GM21723 (cell line): ENCODE measurements at regions not wholly inside any gene's neighbourhood (a gene's known extent, or its start where the extent isn't known, plus 50 kb on each side); places are given as distances from the start of the nearest gene placed in this dataset.

ENCODE experiments used
- ATAC-seq: cut with Tn5 transposase; IDR thresholded peaks from one replicate; pipeline ENCODE4 v1.9.1; 2021; ENCODE audit warnings: mild to moderate bottlenecking, moderate library complexity; ENCODE audit not compliant: unreplicated experiment

DNA sequence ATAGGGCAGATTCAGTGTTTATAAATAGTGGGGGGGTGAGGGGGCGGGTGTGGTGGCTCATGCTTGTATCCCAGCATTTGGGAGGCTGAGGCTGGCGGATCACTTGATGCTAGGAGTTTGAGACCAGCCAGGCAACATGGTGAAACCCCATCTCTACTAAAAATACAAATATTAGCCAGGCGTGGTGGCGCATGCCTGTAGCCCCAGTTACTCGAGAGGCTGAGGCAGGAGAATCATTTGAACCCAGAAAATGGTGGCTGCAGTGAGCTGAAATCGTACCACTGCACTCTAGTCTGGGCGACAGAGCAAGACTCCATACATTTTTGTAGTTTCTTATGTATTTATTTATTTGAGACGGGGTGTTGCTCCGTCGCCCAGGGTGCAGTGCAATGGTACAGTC, 109.0 kb upstream of the ZNF217 start:
- ATAC-seq: no peak

DNA sequence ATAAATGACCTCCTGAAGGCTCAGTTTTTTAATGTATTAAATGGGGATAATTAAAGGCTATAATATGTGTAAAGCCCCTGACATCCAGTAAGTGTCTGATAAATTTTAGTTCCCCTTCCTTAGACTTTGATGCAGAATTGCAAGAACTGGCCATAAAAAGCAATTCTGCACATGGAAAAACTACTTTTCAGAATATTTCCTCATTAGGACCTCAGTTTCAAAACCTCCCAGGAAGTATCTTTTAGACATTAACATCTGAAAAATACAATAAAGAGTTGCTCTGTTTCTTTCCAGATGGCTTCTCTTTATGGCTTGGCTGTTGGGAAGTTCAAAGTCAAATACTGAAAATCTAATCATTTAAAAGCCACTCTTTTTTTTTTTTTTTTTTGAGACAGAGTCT, 106.3 kb upstream of the ZNF217 start:
- ATAC-seq: no peak

DNA sequence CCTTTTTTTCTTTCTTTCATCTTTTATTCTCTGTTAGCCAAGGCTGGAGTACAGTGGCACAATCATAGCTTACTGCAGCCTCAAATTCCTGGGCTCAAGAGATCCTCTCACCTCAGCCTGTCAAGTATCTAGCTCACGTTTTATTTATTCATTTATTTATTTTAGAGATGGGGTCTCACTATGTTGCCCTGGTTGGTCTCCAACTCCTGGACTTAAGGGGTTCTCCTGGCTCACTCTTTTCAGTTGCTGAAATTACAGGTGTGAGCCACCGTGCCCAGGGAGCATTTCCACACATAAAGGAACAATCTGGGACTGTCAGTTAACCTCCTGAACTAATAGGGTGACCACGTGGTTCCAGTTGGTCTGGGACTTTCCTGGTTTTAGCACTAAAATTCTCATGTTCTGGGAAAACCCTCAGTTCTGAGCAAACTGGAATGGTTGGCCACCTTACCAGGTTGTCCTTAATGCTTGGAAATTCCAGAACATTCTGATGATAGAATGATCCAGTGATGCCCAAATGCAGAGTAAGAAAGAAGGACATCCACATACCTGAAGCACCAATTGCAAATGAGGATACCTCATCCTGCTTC, 105.5 kb upstream of the ZNF217 start:
- no peak for ATAC-seq

DNA sequence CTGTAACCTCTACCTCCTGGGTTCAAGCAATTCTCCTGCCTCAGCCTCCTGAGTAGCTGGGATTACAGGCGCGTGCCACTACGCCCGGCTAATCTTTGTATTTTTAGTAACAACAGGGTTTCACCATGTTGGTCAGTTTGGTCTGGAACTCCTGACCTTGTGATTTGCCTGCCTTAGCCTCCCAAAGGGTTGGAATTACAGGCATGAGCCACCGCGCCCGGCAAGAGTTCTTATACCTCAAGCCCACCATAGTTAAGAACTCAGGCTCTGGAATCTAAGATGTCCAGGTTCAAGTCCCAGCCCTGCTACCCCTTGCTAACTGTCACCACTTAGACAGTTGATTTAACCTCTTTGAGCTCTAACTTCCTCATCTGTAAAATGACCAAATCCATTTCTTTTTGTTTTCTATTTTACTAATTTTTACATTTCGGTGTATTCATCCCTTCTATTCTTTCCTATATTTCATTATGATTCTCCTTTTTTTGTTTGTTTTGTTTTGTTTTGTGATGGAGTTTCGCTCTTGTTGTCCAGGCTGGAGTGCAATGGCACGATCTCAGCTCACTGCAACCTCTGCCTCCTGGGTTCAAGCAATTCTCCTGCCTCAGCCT, 104.8 kb upstream of the ZNF217 start:
- no peak for ATAC-seq

DNA sequence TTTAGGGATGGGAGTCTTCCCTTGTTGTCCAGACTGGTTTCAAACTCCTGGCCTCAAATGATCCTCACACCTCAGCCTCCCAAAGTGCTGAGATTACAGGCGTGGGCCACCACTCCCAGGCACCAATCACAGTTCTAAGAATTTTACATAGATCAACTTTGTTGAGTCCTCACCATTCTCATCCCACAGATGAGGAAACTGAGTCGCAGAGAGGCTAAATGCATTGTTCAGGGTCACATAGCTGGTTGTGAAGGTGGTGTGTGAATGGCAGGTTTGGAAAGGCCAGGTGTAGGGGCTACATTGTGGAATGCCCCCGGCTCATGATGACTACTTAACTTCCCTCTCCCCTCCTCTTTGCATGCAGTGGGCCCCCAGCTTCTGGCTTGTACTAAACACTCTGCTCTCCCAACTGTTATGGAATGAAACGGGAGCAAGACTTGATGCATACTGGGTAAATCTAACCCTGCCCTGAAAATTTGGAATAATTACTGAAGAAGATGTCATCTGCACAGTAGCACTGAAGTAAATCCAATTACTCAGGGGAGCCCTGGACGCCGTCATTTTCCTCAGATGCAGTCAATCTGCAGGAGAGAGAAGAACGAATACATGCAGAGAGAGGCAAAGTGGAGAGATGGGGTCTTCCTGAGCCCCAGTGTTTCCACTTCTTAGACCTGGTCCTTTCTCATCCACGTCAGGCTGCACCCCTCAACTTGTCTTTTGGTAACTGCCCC, 102.3 kb upstream of the ZNF217 start:
- ATAC-seq: no peak

DNA sequence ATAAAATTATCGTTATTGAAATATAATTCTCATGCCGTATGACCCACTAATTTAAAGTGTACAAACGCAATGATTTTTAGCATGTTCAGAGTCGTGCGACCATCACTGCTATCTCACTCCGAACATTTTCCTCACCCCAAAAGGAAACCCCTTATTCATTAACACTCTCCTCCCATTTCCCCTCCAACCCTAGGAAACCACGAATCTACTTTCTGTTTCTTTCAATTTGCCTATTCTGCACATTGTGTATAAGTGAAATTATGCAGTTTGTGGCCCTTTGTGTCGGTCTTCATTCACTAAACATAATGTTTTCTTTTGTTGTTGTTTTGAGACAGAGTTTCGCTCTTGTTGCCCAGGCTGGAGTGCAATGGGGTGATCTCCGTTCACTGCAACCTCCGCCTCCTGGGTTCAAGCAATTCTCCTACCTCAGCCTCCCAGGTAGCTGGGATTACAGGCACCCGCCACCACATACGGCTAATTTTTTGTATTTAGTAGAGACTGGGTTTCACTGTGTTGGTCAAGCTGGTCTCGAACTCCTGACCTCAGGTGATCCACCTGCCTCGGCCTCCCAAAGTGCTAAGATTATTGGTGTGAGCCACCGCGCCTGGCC, 99.7 kb upstream of the ZNF217 start:
- ATAC-seq: no peak

DNA sequence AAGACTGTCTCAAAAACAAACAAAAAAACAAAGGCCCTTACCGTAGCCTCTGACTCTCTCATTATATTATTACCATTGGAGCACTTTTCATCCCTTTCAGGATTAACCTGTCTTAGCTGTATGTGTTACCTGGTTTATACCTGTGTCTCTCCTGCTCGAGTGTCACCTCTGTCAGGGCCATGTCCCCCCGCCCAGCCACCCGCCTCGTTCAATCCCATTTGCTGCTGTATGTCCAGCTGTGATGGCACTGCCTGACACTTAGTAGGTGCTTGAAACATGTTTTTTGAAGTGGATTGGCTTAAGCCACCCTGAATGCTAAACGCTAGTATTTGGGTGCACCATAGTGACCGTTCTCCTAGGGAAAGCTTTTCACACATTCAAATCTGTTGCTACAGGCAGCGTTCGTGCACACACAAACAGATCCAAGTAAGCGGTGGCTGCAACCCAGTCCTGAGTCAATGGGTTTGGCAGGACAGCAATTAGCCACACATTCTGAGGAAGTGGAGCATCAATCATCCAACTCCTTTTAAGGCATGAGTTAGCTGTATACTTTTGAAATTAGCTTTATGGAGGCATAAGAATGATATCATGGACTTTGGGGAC, 98.9 kb upstream of the ZNF217 start:
- ATAC-seq: no peak

DNA sequence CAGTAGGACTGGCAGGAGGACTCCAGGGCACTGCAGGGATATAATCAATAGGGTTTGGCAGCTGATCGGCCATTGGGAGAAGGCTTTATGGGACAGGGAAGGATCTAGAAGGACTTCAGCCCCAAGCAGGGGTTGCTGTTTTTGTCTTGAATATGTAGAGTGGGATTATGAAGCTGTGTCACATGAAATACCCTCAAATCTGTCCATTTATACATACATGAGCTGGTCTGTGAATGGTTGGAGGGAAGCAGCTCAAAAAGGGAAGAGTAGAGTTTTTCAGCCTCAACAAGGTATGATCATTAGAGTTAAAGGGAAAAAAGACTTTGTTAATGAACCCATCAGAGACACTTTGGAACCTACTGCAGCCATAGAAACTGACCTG, 98.2 kb upstream of the ZNF217 start:
- ATAC-seq: no peak

DNA sequence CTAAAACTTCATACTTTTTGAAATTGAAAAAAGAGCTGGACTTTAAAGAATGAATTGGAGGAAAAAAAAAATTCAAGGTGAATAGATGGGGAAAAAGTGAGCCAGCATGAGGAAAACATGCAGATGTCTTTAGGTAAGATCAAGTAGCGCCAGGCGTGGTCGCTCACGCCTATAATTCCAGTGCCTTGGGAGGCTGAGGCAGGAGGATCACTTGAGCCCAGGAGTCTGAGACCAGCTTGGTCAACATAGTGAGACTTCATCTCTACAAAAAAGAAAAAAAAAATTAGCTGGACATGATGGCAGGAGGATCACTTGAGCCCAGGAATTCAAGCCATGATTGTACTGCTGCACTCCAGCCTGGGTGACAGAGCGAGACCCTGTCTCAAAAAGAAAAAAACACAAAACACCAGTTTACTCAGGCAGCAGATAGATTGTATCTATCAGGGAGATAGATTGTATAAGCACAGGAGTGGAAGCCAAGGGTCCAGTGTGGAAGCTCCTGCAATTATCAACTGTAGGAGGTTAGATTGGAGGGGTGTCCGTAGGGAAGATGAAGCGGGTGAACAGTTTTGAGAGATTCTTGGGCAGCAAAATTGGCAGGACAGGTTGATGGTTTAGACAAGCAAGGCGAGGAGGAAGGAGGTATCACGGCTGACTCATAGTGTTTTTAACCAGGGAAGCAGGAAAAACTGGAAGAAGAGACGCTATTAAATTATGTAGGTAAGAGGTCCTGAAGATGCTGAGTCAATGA, 97.6 kb upstream of the ZNF217 start:
- ATAC-seq: no peak

DNA sequence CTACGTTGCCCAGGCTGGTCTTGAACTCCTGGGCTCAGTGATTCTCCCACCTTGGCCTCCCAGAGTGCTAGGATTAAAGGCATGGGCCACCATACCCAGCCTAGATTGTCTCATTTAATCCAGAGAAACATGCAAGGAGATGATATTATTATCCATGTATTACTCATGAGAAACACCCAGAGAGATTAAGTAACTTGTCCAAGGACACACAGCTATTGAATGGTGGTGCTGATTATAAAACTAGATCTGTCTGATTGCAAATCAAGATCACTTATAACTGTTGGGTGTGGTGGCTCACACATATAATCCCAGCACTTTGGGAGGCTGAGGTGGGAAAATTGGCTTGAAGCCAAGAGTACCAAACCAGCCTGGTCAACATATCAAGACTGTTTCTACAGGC, 94.4 kb upstream of the ZNF217 start:
- ATAC-seq: no peak

DNA sequence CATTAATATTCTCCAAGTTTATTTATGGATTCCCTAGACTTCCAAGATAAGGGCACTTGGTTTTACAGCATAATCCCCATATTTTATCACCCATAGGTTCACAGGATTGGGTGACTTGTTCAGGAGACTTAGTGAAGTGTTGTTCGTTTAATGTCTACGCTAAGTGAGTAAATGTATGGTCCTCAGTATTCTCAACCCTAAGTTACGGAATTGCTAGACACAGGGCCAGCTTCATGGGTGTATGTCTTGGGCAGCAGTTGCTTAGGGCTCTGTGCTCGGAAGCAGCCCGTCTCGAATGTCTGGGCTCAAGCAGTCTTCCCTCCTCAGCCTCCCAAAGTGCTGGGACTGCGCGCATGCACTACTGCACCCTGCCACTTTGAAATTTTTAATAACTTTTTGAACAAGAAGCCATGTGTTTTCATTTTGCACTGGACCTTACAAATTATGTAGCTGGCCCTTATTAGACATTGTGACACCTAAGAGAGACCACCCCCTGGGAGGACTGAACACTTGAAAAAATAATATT, 91.5 kb upstream of the ZNF217 start:
- ATAC-seq: no peak

DNA sequence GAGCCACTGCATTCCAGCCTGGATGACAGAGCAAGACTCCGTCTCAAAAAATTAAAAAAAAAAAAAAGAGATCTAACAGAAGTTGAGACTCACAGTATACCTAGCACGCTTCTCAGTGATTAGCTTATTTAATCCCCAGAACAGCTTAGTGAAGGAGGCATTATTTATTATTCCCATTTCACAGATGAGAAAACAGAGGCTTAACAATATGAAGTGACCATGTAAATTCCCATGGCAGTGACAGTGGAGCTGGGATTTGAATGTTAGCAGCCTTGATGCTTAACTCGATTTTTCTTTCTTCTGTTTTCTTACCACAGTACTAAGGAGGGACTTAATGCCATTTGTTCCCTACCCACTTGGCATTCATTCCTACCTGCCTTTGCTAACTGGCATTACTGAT, 89.9 kb upstream of the ZNF217 start:
- no peak for ATAC-seq

DNA sequence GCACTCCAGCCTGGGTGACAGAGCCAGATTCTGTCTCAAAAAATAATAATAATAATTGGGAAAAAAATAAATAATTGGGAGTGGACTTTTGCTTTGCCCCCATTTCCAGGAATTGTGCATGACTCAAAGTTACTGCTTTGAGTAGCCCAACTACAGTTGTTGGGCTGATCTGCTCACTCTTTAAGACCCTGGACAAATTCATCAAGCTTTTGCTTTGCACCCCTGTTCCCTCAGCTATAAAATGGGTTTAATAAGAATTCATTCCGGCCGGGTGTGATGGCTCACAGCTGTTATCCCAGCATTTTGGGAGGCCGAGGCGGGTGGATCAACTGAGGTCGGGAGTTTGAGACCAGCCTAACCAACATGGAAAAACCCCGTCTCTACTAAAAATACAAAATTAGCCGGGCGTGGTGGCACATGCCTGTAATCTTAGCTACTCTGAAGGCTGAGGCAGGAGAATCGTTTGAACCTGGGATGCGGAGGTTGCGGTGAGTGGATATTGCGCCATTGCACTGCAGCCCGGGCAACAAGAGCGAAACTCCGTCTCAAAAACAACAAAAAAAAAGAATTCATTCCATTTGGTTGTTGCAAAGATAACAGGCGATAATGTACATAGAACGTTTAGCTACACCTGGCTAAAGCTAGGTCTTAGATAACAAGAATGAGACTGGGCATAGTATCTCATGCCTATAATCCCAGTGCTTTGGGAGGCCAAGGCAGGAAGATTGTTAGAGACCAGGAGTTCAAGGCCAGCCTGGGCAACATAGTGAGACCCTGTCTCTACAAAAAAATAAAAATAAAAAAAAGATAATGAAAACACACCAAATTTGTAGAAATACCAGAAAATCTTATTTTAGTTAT, 87.9 kb upstream of the ZNF217 start:
- no peak for ATAC-seq

DNA sequence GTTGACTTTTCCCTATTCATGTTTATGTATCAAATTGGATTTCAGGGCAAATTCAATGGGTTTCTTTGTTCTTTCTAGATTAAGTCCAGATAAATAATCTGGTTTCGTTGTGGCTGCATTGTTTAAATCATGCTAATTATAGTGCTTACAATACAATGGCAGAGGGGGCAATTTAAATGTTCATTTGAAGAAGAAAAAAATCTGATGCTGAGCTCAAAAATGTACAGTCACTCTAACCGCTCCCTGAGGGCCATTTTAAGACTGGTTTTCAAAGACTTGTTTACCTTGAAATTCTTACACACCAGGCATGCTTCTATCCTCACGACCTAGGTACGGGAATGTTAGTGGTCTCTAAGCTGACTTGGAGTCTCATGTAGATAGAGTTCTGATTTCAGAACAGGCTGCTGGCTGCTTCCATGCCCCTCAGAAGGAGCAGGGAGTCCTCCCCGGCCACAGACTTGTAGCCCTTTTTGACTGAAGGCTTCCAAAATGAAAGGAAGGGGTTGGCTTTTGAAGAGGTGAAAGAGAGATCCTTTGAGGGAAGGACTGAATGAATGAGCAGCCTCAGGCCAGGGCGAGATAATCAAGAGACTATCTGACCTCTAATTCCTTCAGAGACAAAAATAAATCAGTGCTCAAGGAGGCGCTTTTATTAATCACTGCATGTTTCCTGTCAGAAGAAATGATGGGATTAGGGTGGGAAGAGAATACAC, 86.1 kb upstream of the ZNF217 start:
- no peak for ATAC-seq

DNA sequence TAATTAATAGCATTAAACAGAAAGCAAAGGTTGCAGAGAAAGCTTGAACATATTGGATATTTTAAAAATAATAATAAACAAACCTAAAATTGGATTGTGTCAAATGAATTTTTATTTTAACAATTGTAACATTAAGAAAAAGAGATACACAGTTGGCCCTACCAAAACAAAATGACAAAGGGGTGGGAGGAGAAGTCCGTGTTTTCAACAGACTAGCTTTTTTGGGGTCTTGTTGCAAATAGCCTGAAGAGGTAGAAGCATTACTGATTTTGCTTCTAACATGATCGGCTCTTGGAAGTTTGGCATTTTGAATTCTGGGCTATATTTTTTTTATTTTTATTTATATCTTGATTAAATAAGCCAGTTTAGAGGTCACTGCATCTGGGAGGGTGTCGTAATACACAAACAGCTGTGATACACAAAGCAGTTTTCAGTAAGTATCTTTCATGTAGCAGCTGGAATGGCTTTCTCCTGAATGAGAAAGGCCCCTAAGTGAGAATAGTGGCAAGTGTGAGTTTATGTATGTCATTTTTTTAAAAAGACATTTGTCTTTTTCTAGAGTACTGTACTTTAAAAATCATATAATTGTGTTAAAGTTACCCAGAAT, 85.5 kb upstream of the ZNF217 start:
- ATAC-seq: no peak

DNA sequence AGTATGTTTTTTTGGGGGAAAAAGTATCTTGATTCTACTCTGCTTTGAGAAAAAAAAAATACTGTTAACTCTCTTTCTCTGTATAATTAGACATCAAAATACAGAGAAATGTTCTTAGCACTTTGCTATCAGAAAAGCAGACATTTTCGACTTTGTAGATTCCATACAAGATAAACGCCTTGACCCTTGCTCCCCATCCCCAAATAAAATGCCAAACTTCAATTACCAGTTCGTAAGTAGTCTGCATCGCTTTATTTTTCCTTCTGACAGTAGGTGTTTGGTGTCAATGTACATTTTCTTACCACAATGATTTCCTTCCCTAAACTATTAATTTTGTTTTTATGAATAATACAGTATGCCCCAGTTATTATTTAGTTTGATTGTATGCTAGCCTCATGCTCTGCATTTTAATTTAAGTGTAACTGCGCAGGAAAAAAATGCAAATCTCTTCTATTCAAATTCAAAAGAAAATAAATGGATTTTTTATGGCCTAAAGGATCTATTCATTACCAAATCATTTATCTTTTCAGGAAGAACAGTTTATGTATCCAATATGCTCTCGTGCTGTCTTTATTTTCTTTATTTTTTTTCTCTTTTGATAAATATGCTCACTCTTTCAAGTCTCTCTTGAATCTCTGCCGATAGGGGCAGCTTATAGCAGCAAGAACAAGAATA, 84.8 kb upstream of the ZNF217 start:
- ATAC-seq: no peak

DNA sequence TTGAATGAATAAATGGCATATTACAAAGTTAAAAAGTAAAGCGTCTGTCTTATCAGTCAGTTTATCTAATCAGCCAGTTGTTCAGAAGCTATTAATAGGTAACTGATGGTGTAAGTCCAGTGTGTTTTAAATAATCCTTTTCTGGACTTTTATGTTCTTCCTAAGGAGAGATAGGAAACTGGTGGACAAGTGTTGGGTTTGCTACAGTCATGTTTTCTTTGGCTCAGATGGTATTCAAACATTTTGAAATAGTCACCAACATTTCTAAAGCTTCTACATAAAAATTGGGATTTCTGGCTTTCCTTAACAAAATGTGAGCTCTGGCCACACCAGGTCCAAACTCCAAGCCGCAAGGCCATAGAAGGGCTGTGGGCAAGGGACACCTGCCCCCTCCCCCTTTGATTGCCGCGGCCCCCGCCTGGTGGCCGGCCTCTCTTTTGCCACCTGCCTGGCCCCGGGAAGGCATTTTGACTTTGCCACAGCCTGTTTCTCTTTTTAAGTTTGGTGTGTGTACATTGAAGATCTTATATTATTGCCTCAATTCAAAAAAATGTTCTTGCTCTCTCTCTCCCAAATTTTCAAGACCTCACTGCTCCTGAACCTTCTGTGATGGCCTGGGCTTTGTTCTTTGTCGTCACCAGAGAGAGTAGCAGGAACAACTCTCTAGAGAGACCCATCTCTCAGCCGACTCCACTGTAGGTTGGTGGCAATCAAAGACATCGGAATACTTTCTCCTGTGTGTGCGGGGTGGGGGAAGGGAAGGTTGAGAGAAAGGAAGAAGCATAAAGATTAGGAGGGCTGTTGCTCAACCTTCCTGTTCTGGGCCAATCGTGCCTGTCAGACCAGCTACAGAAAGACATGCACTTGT, 84.0 kb upstream of the ZNF217 start:
- ATAC-seq: no peak
